HepG2 (cell line): ENCODE measurements at regions not wholly inside any gene's neighbourhood (a gene's known extent, or its start where the extent isn't known, plus 50 kb on each side); places are given as distances from the start of the nearest gene placed in this dataset.

Experiments used
- ATAC-seq: fragments of 200-7000 bp; cut with Tn5 transposase; 3 replicates; pipeline ENCODE4 v1.9.1; 2020; ENCODE audit warnings: mild to moderate bottlenecking, moderate library complexity
- BruUV-seq: library from RNA; stranded (reverse); fragments of 400-500 nt; replicated peaks from 2 replicates; lab custom pipeline; 2021; lab: Mats Ljungman, UMichigan
- CTCF ChIA-PET: fragments of 300-600 bp; formaldehyde crosslinking; extraction: SDS; loops from one replicate; lab custom pipeline; 2021; ENCODE audit warnings: low total read pairs, inconsistent platforms, low intra/inter-chr PET ratio; lab: Yijun Ruan, JAX
- POLR2A ChIA-PET: fragments of 350-600 bp; sonication (Branson Sonifier 250); formaldehyde crosslinking; loops from one replicate; lab custom pipeline; 2020; ENCODE audit warnings: antibody characterized with exemption, inconsistent platforms; lab: Yijun Ruan, JAX
- DNase-seq: peaks from one replicate; pipeline ENCODE4 v3.0.0-alpha.2; 2015; ENCODE audit warnings: low spot score
- FAIRE-seq: peaks from 3 replicates; lab custom pipeline; 2011; peaks lifted over from hg19 to GRCh38; lab: Jason Lieb, UNC
- H2AFZ ChIP-seq: one replicate; pipeline ENCODE4 v1.6.1; 2011; ENCODE audit warnings: low read length, inconsistent platforms
- H3K27ac ChIP-seq: fragments of 300-600 bp; 3 replicates; pipeline ENCODE4 v1.8.0; 2011; ENCODE audit warnings: mixed run types, mild to moderate bottlenecking, mixed read lengths, low read length, inconsistent platforms; ENCODE audit not compliant: insufficient read depth; ENCODE audit errors: extremely low read length
- H3K27me3 ChIP-seq, 2 experiments: fragments of 200-600 bp in 1 of 2; 2 replicates in 1 of 2; 3 replicates in 1 of 2; pipeline versions ENCODE4 v1.6.0 to v1.8.0; 2011; ENCODE audit warnings: low read length in 2 of 2, mild to moderate bottlenecking in 2 of 2, moderate library complexity in 2 of 2, inconsistent platforms in 1 of 2; ENCODE audit not compliant: insufficient read depth in 2 of 2, control insufficient read depth in 1 of 2
- H3K36me3 ChIP-seq, 2 experiments: fragments of 200-600 bp in 1 of 2; replicated peaks in 1 of 2; 2 replicates in 1 of 2; 3 replicates in 1 of 2; pipeline versions ENCODE4 v1.5.1 to v1.8.0; 2011; ENCODE audit warnings: low read length in 2 of 2, inconsistent platforms in 1 of 2; ENCODE audit not compliant: insufficient read depth in 2 of 2, control insufficient read depth in 1 of 2
- H3K4me1 ChIP-seq: 2 replicates; pipeline ENCODE4 v1.5.1; 2012; ENCODE audit warnings: low read length, inconsistent platforms; ENCODE audit not compliant: insufficient read depth
- H3K4me2 ChIP-seq: 2 replicates; pipeline ENCODE4 v1.6.0; 2011; ENCODE audit warnings: low read depth, low read length, inconsistent platforms
- H3K4me3 ChIP-seq, 3 experiments: fragments of 200-600 bp in 1 of 3; sonication (generic), shearing (Covaris generic) in 1 of 3; replicated peaks in 1 of 3; 2 replicates each; pipeline ENCODE4 v1.5.1; 2011 to 2016; ENCODE audit warnings: low read length in 3 of 3, inconsistent platforms in 2 of 3, low read depth in 2 of 3, mild to moderate bottlenecking in 2 of 3, control low read depth in 1 of 3, mixed read lengths in 1 of 3; ENCODE audit not compliant: insufficient read depth in 1 of 3
- H3K79me2 ChIP-seq: one replicate; pipeline ENCODE4 v1.6.1; 2011; ENCODE audit warnings: low read length, inconsistent platforms; ENCODE audit not compliant: insufficient read depth
- H3K9ac ChIP-seq: 2 replicates; pipeline ENCODE4 v1.6.0; 2011; ENCODE audit warnings: mild to moderate bottlenecking, low read depth, low read length, inconsistent platforms; ENCODE audit not compliant: insufficient read depth
- H3K9me3 ChIP-seq: 2 replicates; pipeline ENCODE4 v1.5.1; 2012; ENCODE audit warnings: mild to moderate bottlenecking, low read length
- H4K20me1 ChIP-seq: 2 replicates; pipeline ENCODE4 v1.6.0; 2011; ENCODE audit warnings: inconsistent platforms, mild to moderate bottlenecking, low read length, moderate library complexity; ENCODE audit not compliant: insufficient read depth
- AHDC1 ChIP-seq: sonication (generic); formaldehyde crosslinking; IDR thresholded peaks from 2 replicates; pipeline ENCODE4 v1.5.1; 2020; ENCODE audit warnings: mild to moderate bottlenecking, missing genetic modification reagents, borderline replicate concordance
- ARID5B ChIP-seq: IDR thresholded peaks from 2 replicates; pipeline ENCODE4 v1.4.0; 2020; ENCODE audit warnings: mild to moderate bottlenecking, missing genetic modification reagents
- E2F5 ChIP-seq: sonication (generic); formaldehyde crosslinking; conservative IDR thresholded peaks from 2 replicates; pipeline ENCODE4 v1.4.0; 2020; ENCODE audit warnings: missing genetic modification reagents
- KLF15 ChIP-seq: sonication (generic); formaldehyde crosslinking; IDR thresholded peaks from 2 replicates; pipeline ENCODE4 v1.8.1; 2023; ENCODE audit warnings: borderline replicate concordance, mild to moderate bottlenecking, inconsistent platforms, missing genetic modification reagents, mixed read lengths
- NFIC ChIP-seq: IDR thresholded peaks from 2 replicates; pipeline ENCODE4 v1.6.1; 2012; ENCODE audit warnings: mild to moderate bottlenecking, low read length, inconsistent platforms
- SCMH1 ChIP-seq: sonication (generic); formaldehyde crosslinking; IDR thresholded peaks from 2 replicates; pipeline ENCODE4 v1.9.0; 2021; ENCODE audit warnings: missing genetic modification reagents, mild to moderate bottlenecking, borderline replicate concordance
- SMYD3 ChIP-seq: sonication (generic); formaldehyde crosslinking; IDR thresholded peaks from 2 replicates; pipeline ENCODE4 v1.8.1; 2023; ENCODE audit warnings: mild to moderate bottlenecking, missing genetic modification reagents
- ZNF124 ChIP-seq: sonication (generic); formaldehyde crosslinking; IDR thresholded peaks from 2 replicates; pipeline ENCODE4 v1.4.0; 2020; ENCODE audit warnings: missing genetic modification reagents
- ZNF232 ChIP-seq: sonication (generic); formaldehyde crosslinking; IDR thresholded peaks from 2 replicates; pipeline ENCODE4 v1.4.0; 2020; ENCODE audit warnings: missing genetic modification reagents, borderline replicate concordance
- ZNF614 ChIP-seq: IDR thresholded peaks from 2 replicates; pipeline ENCODE4 v1.6.1; 2018; ENCODE audit warnings: missing biosample characterization, missing genetic modification reagents, inconsistent platforms, borderline replicate concordance
- ZNF639 ChIP-seq: conservative IDR thresholded peaks from 2 replicates; pipeline ENCODE4 v1.6.1; 2018; ENCODE audit warnings: missing genetic modification reagents
- WGBS: methylation state at CpG from one replicate; pipeline ENCODE4 v1.1.6; 2017; ENCODE audit warnings: low lambda C conversion rate; 5-methylcytosine and 5-hydroxymethylcytosine counted together
- in situ Hi-C: cut with HindIII; loops from 2 replicates; pipeline ENCODE4 v1.10.0; 2017; ENCODE audit warnings: low pct_unique_long_range_greater_than_20kb; ENCODE audit not compliant: extremely low pct_ligation_motif_present
- intact Hi-C: fragments of 100-400 bp; cut with micrococcal nuclease; formaldehyde crosslinking; loops from one replicate; pipeline ENCODE4 v1.10.0; 2022; ENCODE audit not compliant: unreplicated experiment

GRCh38 chr10:113473011-113473410, 79.8 kb upstream of the HABP2 start (continued):
- TF ChIP-seq ARID5B (CRISPR knock-in tag) (no peak), ZNF639 (CRISPR knock-in tag) (no peak), ZNF232 (no peak), ZNF614 (no peak), KLF15 (no peak), SMYD3 (CRISPR knock-in tag) (no peak), E2F5 (CRISPR knock-in tag) (no peak)

GRCh38 chr10:113473851-113474250, 79.0 kb upstream of the HABP2 start:
- Histone ChIP-seq H4K20me1 (no peaks in the 10 kb centered on the region), H3K4me1 (no peaks in the 10 kb centered on the region), H3K9me3 (peaks cover 5% of the 10 kb centered on the region; the same call in 1 of the 2 replicates), H3K27me3 (peaks cover 0 to 9% of the 10 kb centered on the region in 2 experiments; a peak in 3 of 5 replicates), H3K4me3 (no peak overlapping the region), H3K9ac (no peak overlapping the region), H3K27ac (no peak overlapping the region), H2AFZ (no peak overlapping the region), H3K4me2 (no peak overlapping the region), H3K79me2 (no peaks in the 10 kb centered on the region), H3K36me3 (no peaks in the 10 kb centered on the region)
- BruUV-seq: no TSS peak
- WGBS: 10% methylated on average over 2 of the region's 3 CpGs
- CTCF ChIA-PET: no interaction called here
- POLR2A ChIA-PET: no interaction called here
- DNase-seq (no peak), ATAC-seq (no peak), FAIRE-seq (no peak)
- in situ Hi-C loops (no loop called here), intact Hi-C loops (no loop called here)
- TF ChIP-seq AHDC1 (CRISPR knock-in tag) (no peak), SCMH1 (CRISPR knock-in tag) (no peak), ZNF124 (CRISPR knock-in tag) (no peak), NFIC (no peak)
